ENCODE measurements at regions not wholly inside any gene's neighbourhood (a gene's known extent, or its start where the extent isn't known, plus 50 kb on each side); places are given as distances from the start of the nearest gene placed in this dataset.
"Not testable (repeated sequence)": the region's sequence is repeated elsewhere in the genome, so short reads cannot be mapped to it uniquely, and the experiment has no call there.

GRCh38 chr14:105998597-105998996, 472.2 kb downstream of the TMEM121 start:
- TF ChIP-seq ZNF274 (IDR thresholded peaks at IDR 0.05; ENCODE audit: low read depth, low read length); YY1 (IDR thresholded peaks at IDR 0.05; ENCODE audit: insufficient read depth, insufficient read length): not testable (repeated sequence)

All from NT2/D1 (cell line).